Psoas muscle (tissue), 7 donors: ENCODE measurements at regions not wholly inside any gene's neighbourhood (a gene's known extent, or its start where the extent isn't known, plus 50 kb on each side); places are given as distances from the start of the nearest gene placed in this dataset.

ENCODE experiments used
- ATAC-seq, 4 donors: fragments of 200-7000 bp; cut with Tn5 transposase; one replicate each; pipeline ENCODE4 v1.9.1; 2020; ENCODE audit warnings: moderate library complexity in 3 of 4, mild to moderate bottlenecking in 2 of 4
- DNase-seq, 2 donors: peaks; one replicate each; pipeline ENCODE4 v3.0.0-alpha.2; 2020
- H3K27ac ChIP-seq: fragments of 200-600 bp; one replicate; pipeline ENCODE4 v1.8.0; 2022
- H3K27me3 ChIP-seq, 3 donors: fragments of 200-600 bp in 1 of 3; one replicate each; pipeline versions ENCODE4 v1.6.1 to v1.8.0; 2013 to 2022; ENCODE audit warnings: low read length in 2 of 3, mild to moderate bottlenecking in 2 of 3, moderate library complexity in 1 of 3; ENCODE audit not compliant: insufficient read depth in 3 of 3
- H3K36me3 ChIP-seq, 2 donors: fragments of 200-600 bp in 1 of 2; one replicate each; pipeline versions ENCODE4 v1.6.1 to v1.8.0; 2013 to 2022; ENCODE audit warnings: low read depth in 1 of 2, mild to moderate bottlenecking in 1 of 2, moderate library complexity in 1 of 2; ENCODE audit not compliant: insufficient read depth in 1 of 2
- H3K4me1 ChIP-seq: fragments of 200-600 bp; one replicate; pipeline ENCODE4 v1.8.0; 2022
- H3K4me3 ChIP-seq: fragments of 200-600 bp; one replicate; pipeline ENCODE4 v1.8.0; 2022; ENCODE audit warnings: mild to moderate bottlenecking
- H3K9me3 ChIP-seq: fragments of 200-600 bp; one replicate; pipeline ENCODE4 v1.8.0; 2022
- WGBS, 3 donors: extraction: QIAGEN DNeasy Blood & Tissue Kit; methylation state at CpG; one replicate each; pipeline versions ENCODE4 v1.1.6 to v1.1.7; 2013; 5-methylcytosine and 5-hydroxymethylcytosine counted together
- intact Hi-C, 2 donors: fragments of 100-400 bp; cut with DNase I; formaldehyde crosslinking; loops; one replicate each; pipeline versions ENCODE4 v1.11.0 to v1.14.2; 2022
- TF ChIP-seq, protein P1 (sequence below): fragments of 200-600 bp; IDR thresholded peaks from one replicate; pipeline ENCODE4 v1.8.0; 2022; ENCODE audit warnings: antibody characterized with exemption
- donor health status: healthy with polysubstance abuse.
- donor health status: DM: no; HTN: no; CAD: no; lungs with moderate emphysema.
- donor health status: Bipolar disorder and iron deficiency.
- donor health status: healthy.
- donor health status: DM: yes; HTN: yes; CAD: no.
- donor health status: DM: no; HTN: no; CAD: no.
- donor health status: DM: yes; HTN: yes; CAD: no.

DNA sequence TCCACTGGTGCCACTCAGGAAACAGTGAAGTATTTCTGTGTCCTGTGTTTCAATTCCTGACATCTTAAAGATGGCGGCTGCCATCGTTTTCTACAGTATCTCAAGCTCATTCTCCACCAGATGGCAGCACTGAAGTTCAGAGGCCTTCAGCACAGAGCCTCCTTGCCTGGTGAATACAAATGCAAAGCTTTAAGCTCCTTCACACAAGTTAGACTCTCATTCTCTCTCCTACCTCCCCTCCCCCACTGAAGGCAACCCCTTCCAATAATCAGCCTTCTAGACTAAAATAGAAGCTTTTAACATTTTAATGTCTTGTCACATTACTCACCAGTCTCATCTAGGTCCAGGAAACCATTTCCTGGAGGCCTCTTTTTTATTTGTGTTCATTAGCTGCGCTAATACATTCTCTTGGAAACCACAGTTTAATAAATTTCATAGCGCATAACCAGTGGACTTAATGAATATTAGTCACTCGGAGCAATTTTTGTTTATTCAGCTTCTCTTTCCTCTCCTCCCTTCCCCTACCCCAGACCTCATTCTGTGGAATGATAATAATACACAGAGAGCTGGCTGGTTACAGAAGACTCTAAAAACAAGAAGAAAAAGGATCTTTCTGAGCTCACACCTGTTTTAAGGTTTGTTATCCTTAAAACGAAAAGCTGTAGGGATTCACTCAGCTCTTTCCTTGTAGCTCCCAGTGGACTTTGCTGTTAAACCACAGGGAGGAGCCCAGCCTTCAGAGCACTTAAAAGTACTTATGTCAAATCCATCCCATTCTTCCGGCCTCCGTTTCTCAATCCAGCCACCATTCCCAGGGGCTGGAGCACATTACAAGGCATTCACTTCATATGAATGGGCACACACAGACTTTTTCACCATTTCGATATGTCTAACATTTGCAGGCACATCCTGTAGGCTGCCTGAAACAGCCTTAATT, 384.9 kb downstream of the HLX start:
- Histone ChIP-seq H3K36me3 (no peaks in the 10 kb centered on the region), H3K4me3 (no peak overlapping the region), H3K27ac (peak overlapping the region; percentile 38), H3K4me1 (no peaks in the 10 kb centered on the region), H3K27me3 (no peaks in the 10 kb centered on the region), H3K9me3 (no peaks in the 10 kb centered on the region)
- ATAC-seq: peak in 3 of 4 donors; percentile 65 to 69 (median 67)
- DNase-seq: peak in 1 of 2 donors; percentile 20
- TF ChIP-seq, protein P1, sequence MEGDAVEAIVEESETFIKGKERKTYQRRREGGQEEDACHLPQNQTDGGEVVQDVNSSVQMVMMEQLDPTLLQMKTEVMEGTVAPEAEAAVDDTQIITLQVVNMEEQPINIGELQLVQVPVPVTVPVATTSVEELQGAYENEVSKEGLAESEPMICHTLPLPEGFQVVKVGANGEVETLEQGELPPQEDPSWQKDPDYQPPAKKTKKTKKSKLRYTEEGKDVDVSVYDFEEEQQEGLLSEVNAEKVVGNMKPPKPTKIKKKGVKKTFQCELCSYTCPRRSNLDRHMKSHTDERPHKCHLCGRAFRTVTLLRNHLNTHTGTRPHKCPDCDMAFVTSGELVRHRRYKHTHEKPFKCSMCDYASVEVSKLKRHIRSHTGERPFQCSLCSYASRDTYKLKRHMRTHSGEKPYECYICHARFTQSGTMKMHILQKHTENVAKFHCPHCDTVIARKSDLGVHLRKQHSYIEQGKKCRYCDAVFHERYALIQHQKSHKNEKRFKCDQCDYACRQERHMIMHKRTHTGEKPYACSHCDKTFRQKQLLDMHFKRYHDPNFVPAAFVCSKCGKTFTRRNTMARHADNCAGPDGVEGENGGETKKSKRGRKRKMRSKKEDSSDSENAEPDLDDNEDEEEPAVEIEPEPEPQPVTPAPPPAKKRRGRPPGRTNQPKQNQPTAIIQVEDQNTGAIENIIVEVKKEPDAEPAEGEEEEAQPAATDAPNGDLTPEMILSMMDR: peak; percentile 61
- 61 to 65% (median 63%) methylated on average over 9 of the region's 9 CpGs for WGBS, 3 donors
- intact Hi-C loops: loop anchor here (2.0 to 5.0 kb wide), 2 partner anchors 171 to 173 kb away; no protein-coding TSS in a partner anchor

DNA sequence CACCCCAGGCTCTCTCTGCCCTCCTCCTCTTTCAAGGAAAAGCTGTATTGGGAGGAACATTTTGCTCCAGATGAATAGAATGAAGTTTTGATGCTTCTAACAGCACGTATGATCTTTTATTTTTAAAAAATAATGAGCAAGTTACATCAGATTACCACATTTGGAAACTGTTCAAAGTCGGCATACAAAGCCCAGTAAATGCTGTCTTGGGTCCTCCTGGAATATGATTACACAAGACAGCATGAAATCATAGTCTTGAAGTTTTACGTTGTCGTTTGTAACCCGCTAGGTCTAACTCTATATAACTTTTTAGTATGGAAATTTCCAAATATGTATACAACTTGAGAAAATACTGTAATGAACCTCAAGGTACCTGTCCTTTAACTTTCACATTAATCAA, 385.6 kb downstream of the HLX start:
- Histone ChIP-seq H3K27me3 (no peaks in the 10 kb centered on the region), H3K4me1 (no peaks in the 10 kb centered on the region), H3K27ac (peak overlapping the region; percentile 38), H3K9me3 (no peaks in the 10 kb centered on the region), H3K4me3 (no peak overlapping the region), H3K36me3 (no peaks in the 10 kb centered on the region)
- WGBS, 3 donors: 38 to 41% (median 40%) methylated on average over 5 of the region's 5 CpGs
- DNase-seq (no peak), ATAC-seq (peak in 1 of 4 donors; percentile 42)
- intact Hi-C loops: loop anchor here (2.0 to 5.0 kb wide), 2 partner anchors 170 to 172 kb away; no protein-coding TSS in a partner anchor
- TF ChIP-seq, protein P1: no peak

DNA sequence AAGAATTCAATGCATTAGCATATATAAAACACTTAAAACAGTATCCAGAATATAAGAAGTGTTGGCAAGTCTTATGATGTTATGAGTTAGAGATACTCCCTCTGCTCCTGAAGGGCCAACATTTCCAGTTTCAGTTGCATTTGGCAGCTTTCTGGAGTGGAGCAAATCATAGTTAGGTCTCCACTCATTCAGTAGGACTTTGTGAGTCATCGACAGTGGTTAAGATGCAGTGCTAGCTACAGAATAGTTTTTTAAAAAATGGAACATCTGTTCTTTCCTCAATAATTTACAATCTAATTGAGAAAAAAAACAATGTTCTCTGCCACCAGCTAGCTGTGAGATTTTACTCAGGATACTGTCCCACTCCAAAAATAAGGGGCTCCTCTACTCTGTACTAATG, 389.1 kb downstream of the HLX start:
- Histone ChIP-seq H3K27ac (no peak overlapping the region), H3K36me3 (no peaks in the 10 kb centered on the region), H3K4me3 (no peak overlapping the region), H3K9me3 (no peaks in the 10 kb centered on the region), H3K27me3 (no peaks in the 10 kb centered on the region), H3K4me1 (no peaks in the 10 kb centered on the region)
- DNase-seq (no peak), ATAC-seq (no peak)
- WGBS, 3 donors: 31 to 51% (median 46%) methylated on average over 1 of the region's 1 CpG
- intact Hi-C loops: no loop called here
- TF ChIP-seq, protein P1: no peak

DNA sequence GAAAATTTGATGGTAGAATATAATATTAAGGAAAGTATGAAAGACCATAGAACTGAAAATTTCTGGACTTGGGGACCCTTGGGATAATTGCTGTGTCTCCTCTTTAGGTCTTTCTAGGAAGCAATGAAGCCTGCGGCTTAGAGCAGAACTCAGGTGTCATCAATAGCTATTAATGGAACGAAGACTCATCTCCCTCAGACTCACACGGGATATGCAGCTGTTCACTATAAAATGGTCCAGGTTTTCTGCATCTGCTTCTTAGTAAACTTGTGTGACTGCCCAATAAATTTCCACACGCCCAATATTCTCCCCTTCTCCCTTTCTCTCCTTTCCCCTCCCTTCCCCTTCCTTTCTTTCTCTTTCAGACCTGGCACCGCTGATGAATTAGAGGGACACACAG, 392.5 kb downstream of the HLX start:
- TF ChIP-seq, protein P1: no peak
- no peaks in the 10 kb centered on the region for H3K4me1 ChIP-seq
- intact Hi-C loops: no loop called here
- H3K9me3 ChIP-seq: no peaks in the 10 kb centered on the region
- ATAC-seq: peak in 3 of 4 donors; percentile 65 to 89 (median 79)
- no peaks in the 10 kb centered on the region for H3K36me3 ChIP-seq
- H3K27ac ChIP-seq: no peak overlapping the region
- DNase-seq: no peak
- no peak overlapping the region for H3K4me3 ChIP-seq
- H3K27me3 ChIP-seq: no peaks in the 10 kb centered on the region
- WGBS, 3 donors: 34 to 41% (median 39%) methylated on average over 5 of the region's 5 CpGs
